ENCODE measurements at regions not wholly inside any gene's neighbourhood (a gene's known extent, or its start where the extent isn't known, plus 50 kb on each side); places are given as distances from the start of the nearest gene placed in this dataset.

DNA sequence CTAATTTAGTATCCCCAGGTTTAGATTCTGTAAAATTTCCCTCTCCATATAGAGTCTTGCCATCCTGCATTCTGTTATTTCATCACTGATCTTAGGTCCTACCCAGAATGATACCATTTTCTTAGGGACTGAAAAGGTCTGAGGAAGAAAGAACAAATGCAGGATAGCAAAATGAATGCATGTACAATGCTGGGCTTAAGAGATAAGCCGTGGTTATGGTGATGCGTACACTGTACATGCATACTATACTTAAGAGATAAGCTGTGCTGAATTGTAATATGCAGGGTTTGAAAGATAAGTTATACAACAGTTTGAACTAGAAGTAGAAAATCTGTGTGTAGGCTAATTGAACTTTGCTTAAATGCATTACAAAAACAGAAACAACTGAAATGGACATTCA is 416.2 kb downstream of the C12orf50 start:
- Histone ChIP-seq H3K36me3 (no peaks in the 10 kb centered on the region), H3K27me3 (no peaks in the 10 kb centered on the region), H3K4me1 (no peaks in the 10 kb centered on the region), H3K9me3 (no peaks in the 10 kb centered on the region), H3K4me3 (no peak overlapping the region), H3K27ac (no peak overlapping the region)
- TF ChIP-seq POLR2AphosphoS5 (IDR thresholded peaks at IDR 0.05) (no peak), POLR2A (IDR thresholded peaks at IDR 0.05) (no peak), EP300 (IDR thresholded peaks at IDR 0.05) (no peak)
- TF ChIP-seq, protein P1, sequence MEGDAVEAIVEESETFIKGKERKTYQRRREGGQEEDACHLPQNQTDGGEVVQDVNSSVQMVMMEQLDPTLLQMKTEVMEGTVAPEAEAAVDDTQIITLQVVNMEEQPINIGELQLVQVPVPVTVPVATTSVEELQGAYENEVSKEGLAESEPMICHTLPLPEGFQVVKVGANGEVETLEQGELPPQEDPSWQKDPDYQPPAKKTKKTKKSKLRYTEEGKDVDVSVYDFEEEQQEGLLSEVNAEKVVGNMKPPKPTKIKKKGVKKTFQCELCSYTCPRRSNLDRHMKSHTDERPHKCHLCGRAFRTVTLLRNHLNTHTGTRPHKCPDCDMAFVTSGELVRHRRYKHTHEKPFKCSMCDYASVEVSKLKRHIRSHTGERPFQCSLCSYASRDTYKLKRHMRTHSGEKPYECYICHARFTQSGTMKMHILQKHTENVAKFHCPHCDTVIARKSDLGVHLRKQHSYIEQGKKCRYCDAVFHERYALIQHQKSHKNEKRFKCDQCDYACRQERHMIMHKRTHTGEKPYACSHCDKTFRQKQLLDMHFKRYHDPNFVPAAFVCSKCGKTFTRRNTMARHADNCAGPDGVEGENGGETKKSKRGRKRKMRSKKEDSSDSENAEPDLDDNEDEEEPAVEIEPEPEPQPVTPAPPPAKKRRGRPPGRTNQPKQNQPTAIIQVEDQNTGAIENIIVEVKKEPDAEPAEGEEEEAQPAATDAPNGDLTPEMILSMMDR (IDR thresholded peaks at IDR 0.05): no peak
- DNase-seq: no peak
- 78 to 82% methylated on average over 2 of the region's 2 CpGs for WGBS, 2 donors
- intact Hi-C loops (cut with DNase I): no loop called here

DNA sequence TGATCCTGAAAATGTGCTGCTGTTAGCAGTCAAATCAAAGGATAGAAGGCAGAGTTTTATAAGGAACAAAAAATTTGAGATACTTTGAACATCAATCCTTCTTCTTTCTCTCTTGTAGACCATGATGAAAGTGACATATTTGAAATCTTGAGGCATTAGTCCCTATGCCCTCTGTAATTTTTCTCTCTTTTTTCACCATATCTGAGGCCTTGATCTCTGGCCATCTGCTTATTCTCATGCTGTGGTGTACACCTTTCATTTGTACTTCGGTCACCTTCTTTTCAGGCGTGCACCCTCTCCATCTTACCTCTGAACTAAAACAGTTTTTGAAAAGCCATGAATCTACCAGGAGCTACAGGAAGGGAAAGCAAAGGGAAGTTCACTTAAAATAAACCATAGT is 420.9 kb downstream of the C12orf50 start:
- Histone ChIP-seq H3K27ac (no peak overlapping the region), H3K9me3 (no peaks in the 10 kb centered on the region), H3K27me3 (no peaks in the 10 kb centered on the region), H3K36me3 (no peaks in the 10 kb centered on the region), H3K4me1 (no peaks in the 10 kb centered on the region), H3K4me3 (no peak overlapping the region)
- DNase-seq: no peak
- intact Hi-C loops (cut with DNase I): no loop called here
- no peak for TF ChIP-seq POLR2A (IDR thresholded peaks at IDR 0.05)
- TF ChIP-seq, protein P1 (IDR thresholded peaks at IDR 0.05): no peak
- no peak for TF ChIP-seq POLR2AphosphoS5 (IDR thresholded peaks at IDR 0.05)
- no peak for TF ChIP-seq EP300 (IDR thresholded peaks at IDR 0.05)
- WGBS, 2 donors: 84 to 85% methylated on average over 2 of the region's 2 CpGs

DNA sequence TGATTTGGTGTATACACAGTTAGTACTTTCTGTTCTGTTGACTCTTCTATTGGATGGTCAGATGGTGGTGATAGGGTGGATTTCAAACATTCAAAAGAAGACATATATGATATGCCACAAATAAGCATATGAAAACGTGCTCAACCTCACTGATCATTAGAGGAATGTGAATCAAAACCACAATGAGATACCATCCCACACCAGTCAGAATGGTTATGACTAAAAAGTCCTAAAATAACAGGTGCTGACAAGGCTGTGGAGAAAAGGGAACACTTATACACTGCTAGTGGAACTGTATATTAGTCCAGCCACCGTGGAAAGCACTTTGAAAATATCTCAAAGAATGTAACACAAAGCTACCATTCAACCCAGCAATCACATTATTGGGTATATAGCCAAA is 425.5 kb downstream of the C12orf50 start:
- DNase-seq: no peak
- Histone ChIP-seq H3K9me3 (no peaks in the 10 kb centered on the region), H3K27ac (no peak overlapping the region), H3K4me3 (no peak overlapping the region), H3K36me3 (no peaks in the 10 kb centered on the region), H3K27me3 (no peaks in the 10 kb centered on the region), H3K4me1 (no peaks in the 10 kb centered on the region)
- no peak for TF ChIP-seq EP300 (IDR thresholded peaks at IDR 0.05)
- TF ChIP-seq POLR2A (IDR thresholded peaks at IDR 0.05): no peak
- TF ChIP-seq POLR2AphosphoS5 (IDR thresholded peaks at IDR 0.05): no peak
- TF ChIP-seq, protein P1 (IDR thresholded peaks at IDR 0.05): no peak
- intact Hi-C loops (cut with DNase I): no loop called here
- 44 to 63% methylated on average over 2 of the region's 2 CpGs for WGBS, 2 donors

DNA sequence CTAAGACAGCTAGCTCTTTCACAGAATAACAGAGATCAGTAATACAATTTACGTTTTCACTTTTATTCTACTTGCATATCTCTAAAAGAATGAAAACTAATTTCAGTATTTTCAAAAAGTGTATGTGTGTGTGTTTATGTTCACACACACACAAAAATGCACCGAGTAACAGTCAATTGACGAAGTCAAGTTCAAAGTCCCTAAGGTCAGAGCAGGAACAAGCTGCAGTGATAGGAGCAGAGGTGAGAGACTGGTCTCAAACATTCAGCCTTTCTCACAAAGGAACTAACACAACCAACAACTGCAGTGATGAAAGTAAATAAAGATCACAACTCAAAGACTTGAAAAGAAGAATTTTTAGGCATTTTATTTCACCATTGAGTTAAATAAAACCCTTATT is 429.7 kb downstream of the C12orf50 start:
- no peaks in the 10 kb centered on the region for H3K27me3 ChIP-seq
- DNase-seq: no peak
- no peak overlapping the region for H3K4me3 ChIP-seq
- no peak overlapping the region for H3K27ac ChIP-seq
- intact Hi-C loops (cut with DNase I): no loop called here
- 31 to 68% methylated on average over 3 of the region's 3 CpGs for WGBS, 2 donors
- no peaks in the 10 kb centered on the region for H3K4me1 ChIP-seq
- H3K36me3 ChIP-seq: no peaks in the 10 kb centered on the region
- H3K9me3 ChIP-seq: no peaks in the 10 kb centered on the region
- no peak for TF ChIP-seq POLR2AphosphoS5 (IDR thresholded peaks at IDR 0.05)
- TF ChIP-seq POLR2A (IDR thresholded peaks at IDR 0.05): no peak
- no peak for TF ChIP-seq EP300 (IDR thresholded peaks at IDR 0.05)
- TF ChIP-seq, protein P1 (IDR thresholded peaks at IDR 0.05): no peak

DNA sequence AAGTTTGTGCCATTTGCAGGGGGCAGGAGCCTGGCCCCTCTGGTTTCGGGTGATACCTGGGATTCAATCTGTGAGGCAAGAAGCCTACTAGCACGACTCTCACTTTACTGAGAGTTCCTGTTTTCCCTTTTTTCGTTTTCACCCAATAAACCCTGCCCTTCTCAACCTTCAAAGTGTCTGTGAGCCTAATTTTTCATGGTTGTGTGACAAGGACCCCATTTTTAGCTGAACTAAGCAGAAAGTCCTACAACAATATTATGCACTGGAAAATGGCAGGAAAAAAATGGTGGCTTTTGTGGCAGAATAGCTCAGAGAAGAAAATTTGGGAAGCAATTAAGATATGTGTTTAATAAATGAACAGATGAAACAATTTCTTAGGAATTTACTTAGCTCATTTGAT is 432.1 kb downstream of the C12orf50 start:
- no peaks in the 10 kb centered on the region for H3K36me3 ChIP-seq
- DNase-seq: no peak
- H3K27me3 ChIP-seq: no peaks in the 10 kb centered on the region
- no peak overlapping the region for H3K4me3 ChIP-seq
- H3K4me1 ChIP-seq: no peaks in the 10 kb centered on the region
- intact Hi-C loops (cut with DNase I): no loop called here
- no peak overlapping the region for H3K27ac ChIP-seq
- TF ChIP-seq, protein P1 (IDR thresholded peaks at IDR 0.05): no peak
- no peak for TF ChIP-seq POLR2AphosphoS5 (IDR thresholded peaks at IDR 0.05)
- no peak for TF ChIP-seq EP300 (IDR thresholded peaks at IDR 0.05)
- TF ChIP-seq POLR2A (IDR thresholded peaks at IDR 0.05): no peak
- H3K9me3 ChIP-seq: peaks cover 0 to 2% (median 0%) of the 10 kb centered on the region in 4 donors
- 68 to 75% methylated on average over 3 of the region's 3 CpGs for WGBS, 2 donors
